Uterus (tissue), 2 donors: ENCODE measurements at regions not wholly inside any gene's neighbourhood (a gene's known extent, or its start where the extent isn't known, plus 50 kb on each side); places are given as distances from the start of the nearest gene placed in this dataset.

ENCODE experiments used
- CTCF ChIP-seq, 4 experiments: fragments of 200-600 bp in 2 of 4; fragments of 450-650 bp in 2 of 4; sonication (generic) in 2 of 4; IDR thresholded peaks; one replicate each; pipeline ENCODE4 v1.5.1; 2016 to 2019; ENCODE audit warnings: antibody characterized with exemption in 4 of 4, mild to moderate bottlenecking in 2 of 4, moderate library complexity in 1 of 4
- POLR2A ChIP-seq, 2 donors: fragments of 450-650 bp; IDR thresholded peaks; one replicate each; pipeline ENCODE4 v1.6.1; 2016; ENCODE audit warnings: antibody characterized with exemption in 2 of 2, mild to moderate bottlenecking in 1 of 2, moderate library complexity in 1 of 2

- no peak for TF ChIP-seq CTCF (IDR thresholded peaks at IDR 0.05)
- no peak for TF ChIP-seq POLR2A (IDR thresholded peaks at IDR 0.05)
Measured at GRCh38 chr7:155986497-155987160, 174.4 kb upstream of the SHH start.
